Keratinocyte (primary cell): ENCODE measurements at regions not wholly inside any gene's neighbourhood (a gene's known extent, or its start where the extent isn't known, plus 50 kb on each side); places are given as distances from the start of the nearest gene placed in this dataset.

Source experiments
- DNase-seq: peaks from one replicate; pipeline ENCODE4 v3.0.0-alpha.2; 2011; ENCODE audit warnings: low read depth, missing footprints, low spot score
- FAIRE-seq: peaks from 2 replicates; lab custom pipeline; 2011; peaks lifted over from hg19 to GRCh38; lab: Jason Lieb, UNC
- H2AFZ ChIP-seq: 2 replicates; pipeline ENCODE4 v1.6.0; 2012; ENCODE audit warnings: low read length, control low read depth, inconsistent platforms; ENCODE audit not compliant: control insufficient read depth
- H3K27ac ChIP-seq: 2 replicates; pipeline ENCODE4 v1.5.1; 2011; ENCODE audit warnings: low read length; ENCODE audit not compliant: control insufficient read depth, insufficient read depth
- H3K27me3 ChIP-seq: 3 replicates; pipeline ENCODE4 v1.6.0; 2011; ENCODE audit warnings: low read length; ENCODE audit not compliant: control insufficient read depth, insufficient read depth; ENCODE audit errors: extremely low read depth
- H3K36me3 ChIP-seq, 2 experiments: 2 replicates in 1 of 2; 3 replicates in 1 of 2; pipeline ENCODE4 v1.5.1; 2011; ENCODE audit warnings: low read length in 2 of 2, mild to moderate bottlenecking in 1 of 2; ENCODE audit not compliant: control insufficient read depth in 2 of 2, insufficient read depth in 2 of 2; ENCODE audit errors: extremely low read depth in 1 of 2
- H3K4me1 ChIP-seq: 3 replicates; pipeline ENCODE4 v1.5.1; 2011; ENCODE audit warnings: low read length; ENCODE audit not compliant: control insufficient read depth, insufficient read depth; ENCODE audit errors: extremely low read depth
- H3K4me2 ChIP-seq: 3 replicates; pipeline ENCODE4 v1.6.0; 2011; ENCODE audit warnings: low read depth, low read length; ENCODE audit not compliant: control insufficient read depth, insufficient read depth; ENCODE audit errors: extremely low read depth
- H3K4me3 ChIP-seq, 3 experiments: fragments of 200-600 bp in 1 of 3; sonication (generic) in 1 of 3; 2 replicates in 2 of 3; 3 replicates in 1 of 3; pipeline ENCODE4 v1.5.1; 2011 to 2016; ENCODE audit warnings: low read length in 3 of 3, mild to moderate bottlenecking in 3 of 3, control low read depth in 2 of 3, inconsistent platforms in 1 of 3, low read depth in 1 of 3, mixed read lengths in 1 of 3, mixed run types in 1 of 3, moderate library complexity in 1 of 3; ENCODE audit not compliant: control insufficient read depth in 2 of 3, insufficient read depth in 2 of 3; ENCODE audit errors: extremely low read depth in 1 of 3
- H3K79me2 ChIP-seq: 2 replicates; pipeline ENCODE4 v1.6.0; 2012; ENCODE audit warnings: low read length; ENCODE audit not compliant: control insufficient read depth, insufficient read depth
- H3K9ac ChIP-seq: 3 replicates; pipeline ENCODE4 v1.6.0; 2011; ENCODE audit warnings: low read length; ENCODE audit not compliant: control insufficient read depth, insufficient read depth; ENCODE audit errors: extremely low read depth
- H3K9me1 ChIP-seq: 3 replicates; pipeline ENCODE4 v1.6.0; 2011; ENCODE audit warnings: low read length; ENCODE audit not compliant: control insufficient read depth, insufficient read depth; ENCODE audit errors: extremely low read depth
- H3K9me3 ChIP-seq: 2 replicates; pipeline ENCODE4 v1.5.1; 2012; ENCODE audit warnings: low read depth, low read length; ENCODE audit not compliant: control insufficient read depth
- H4K20me1 ChIP-seq: 3 replicates; pipeline ENCODE4 v1.6.0; 2011; ENCODE audit warnings: low read length; ENCODE audit not compliant: control insufficient read depth, insufficient read depth; ENCODE audit errors: extremely low read depth
- EZH2 ChIP-seq: IDR thresholded peaks from one replicate; pipeline ENCODE4 v1.6.1; 2012; ENCODE audit warnings: inconsistent platforms, mild to moderate bottlenecking, low read length, moderate library complexity
- dilution Hi-C: fragments of 300-500 bp; cut with MboI; formaldehyde crosslinking; loops from one replicate; pipeline ENCODE4 v1.7.0; 2020; ENCODE audit warnings: low sequenced_read_pairs; ENCODE audit not compliant: extremely low pct_ligation_motif_present
- TF ChIP-seq, protein P1 (sequence below), 3 experiments: IDR thresholded peaks in 1 of 3; conservative IDR thresholded peaks in 1 of 3; optimal IDR thresholded peaks in 1 of 3; 2 replicates in 2 of 3; 3 replicates in 1 of 3; pipeline versions ENCODE3 to v1.5.1; 2011; ENCODE audit warnings: low read length in 3 of 3, mild to moderate bottlenecking in 3 of 3, moderate library complexity in 2 of 3, control low read depth in 1 of 3, inconsistent platforms in 1 of 3; ENCODE audit not compliant: insufficient read depth in 2 of 3; ENCODE audit errors: extremely low read depth in 1 of 3

DNA sequence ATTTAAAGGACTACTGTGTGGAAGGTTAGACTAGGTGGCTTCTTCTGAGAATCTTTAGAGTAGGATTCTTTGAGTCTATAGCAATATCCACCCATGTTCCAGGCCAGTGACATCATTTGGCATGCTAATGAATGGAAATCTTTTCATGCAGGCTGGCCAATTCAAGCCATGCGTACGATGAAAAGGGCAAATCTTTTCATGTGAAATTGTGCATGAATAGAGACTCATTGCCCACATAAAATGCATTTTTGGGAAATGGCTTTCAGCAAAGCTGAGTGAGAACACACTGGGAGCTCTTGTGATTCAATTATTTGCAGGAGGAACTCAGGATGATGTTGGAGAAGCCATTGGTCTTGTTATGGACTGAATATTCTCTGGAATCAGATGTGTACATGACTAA lies 324.9 kb upstream of the DAB1 start:
- Histone ChIP-seq H3K27me3 (no peaks in the 10 kb centered on the region), H3K9ac (no peak overlapping the region), H4K20me1 (no peaks in the 10 kb centered on the region), H3K9me3 (no peaks in the 10 kb centered on the region), H3K27ac (no peak overlapping the region), H3K36me3 (no peaks in the 10 kb centered on the region), H3K9me1 (no peaks in the 10 kb centered on the region), H3K79me2 (no peaks in the 10 kb centered on the region), H2AFZ (no peak overlapping the region), H3K4me1 (no peaks in the 10 kb centered on the region), H3K4me3 (no peak overlapping the region), H3K4me2 (no peak overlapping the region)
- DNase-seq = no peak
- no peak for FAIRE-seq
- TF ChIP-seq, protein P1, sequence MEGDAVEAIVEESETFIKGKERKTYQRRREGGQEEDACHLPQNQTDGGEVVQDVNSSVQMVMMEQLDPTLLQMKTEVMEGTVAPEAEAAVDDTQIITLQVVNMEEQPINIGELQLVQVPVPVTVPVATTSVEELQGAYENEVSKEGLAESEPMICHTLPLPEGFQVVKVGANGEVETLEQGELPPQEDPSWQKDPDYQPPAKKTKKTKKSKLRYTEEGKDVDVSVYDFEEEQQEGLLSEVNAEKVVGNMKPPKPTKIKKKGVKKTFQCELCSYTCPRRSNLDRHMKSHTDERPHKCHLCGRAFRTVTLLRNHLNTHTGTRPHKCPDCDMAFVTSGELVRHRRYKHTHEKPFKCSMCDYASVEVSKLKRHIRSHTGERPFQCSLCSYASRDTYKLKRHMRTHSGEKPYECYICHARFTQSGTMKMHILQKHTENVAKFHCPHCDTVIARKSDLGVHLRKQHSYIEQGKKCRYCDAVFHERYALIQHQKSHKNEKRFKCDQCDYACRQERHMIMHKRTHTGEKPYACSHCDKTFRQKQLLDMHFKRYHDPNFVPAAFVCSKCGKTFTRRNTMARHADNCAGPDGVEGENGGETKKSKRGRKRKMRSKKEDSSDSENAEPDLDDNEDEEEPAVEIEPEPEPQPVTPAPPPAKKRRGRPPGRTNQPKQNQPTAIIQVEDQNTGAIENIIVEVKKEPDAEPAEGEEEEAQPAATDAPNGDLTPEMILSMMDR (optimal IDR thresholded peaks at IDR 0.05 in 1 of 3, IDR thresholded peaks at IDR 0.05 in 1 of 3, conservative IDR thresholded peaks at IDR 0.05 in 1 of 3; ENCODE audit: extremely low read depth in 1 of 3, insufficient read depth in 2 of 3, low read length in 3 of 3) = no peak
- no peak for TF ChIP-seq EZH2
- dilution Hi-C loops = no loop called here

DNA sequence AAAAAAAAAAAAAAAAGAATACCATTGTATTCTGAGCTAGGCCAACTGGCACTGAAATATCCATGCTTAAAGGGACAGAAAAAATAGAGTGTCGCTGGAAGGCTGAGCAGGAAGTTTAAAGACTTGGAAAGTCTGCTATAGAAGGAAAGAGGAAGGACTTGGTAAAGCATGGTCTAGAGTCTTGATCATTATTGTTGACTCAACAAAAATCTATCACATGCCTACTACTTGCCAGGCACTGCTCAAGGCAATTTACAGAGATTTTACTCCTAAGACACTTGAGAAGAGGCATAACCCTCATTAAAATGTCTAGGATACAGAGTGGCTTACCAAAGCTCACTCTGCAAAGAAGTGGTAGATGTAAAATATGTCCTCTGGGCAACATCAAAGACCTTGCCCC lies 324.0 kb upstream of the DAB1 start:
- no peaks in the 10 kb centered on the region for H3K79me2 ChIP-seq
- H3K9ac ChIP-seq = no peak overlapping the region
- no peaks in the 10 kb centered on the region for H3K9me1 ChIP-seq
- H2AFZ ChIP-seq = no peak overlapping the region
- no peaks in the 10 kb centered on the region for H3K36me3 ChIP-seq
- dilution Hi-C loops = no loop called here
- H3K27ac ChIP-seq = no peak overlapping the region
- no peak overlapping the region for H3K4me3 ChIP-seq
- no peaks in the 10 kb centered on the region for H3K9me3 ChIP-seq
- no peak overlapping the region for H3K4me2 ChIP-seq
- no peaks in the 10 kb centered on the region for H4K20me1 ChIP-seq
- H3K4me1 ChIP-seq = no peaks in the 10 kb centered on the region
- DNase-seq = no peak
- FAIRE-seq = no peak
- H3K27me3 ChIP-seq = no peaks in the 10 kb centered on the region
- TF ChIP-seq, protein P1 (optimal IDR thresholded peaks at IDR 0.05 in 1 of 3, IDR thresholded peaks at IDR 0.05 in 1 of 3, conservative IDR thresholded peaks at IDR 0.05 in 1 of 3; ENCODE audit: extremely low read depth in 1 of 3, insufficient read depth in 2 of 3, low read length in 3 of 3) = no peak
- no peak for TF ChIP-seq EZH2
